ENCODE measurements at regions not wholly inside any gene's neighbourhood (a gene's known extent, or its start where the extent isn't known, plus 50 kb on each side); places are given as distances from the start of the nearest gene placed in this dataset.

- DNase-seq (ENCODE audit: low read depth) = no peak
These were observed 70.5 kb upstream of the WIPF1 start for GRCh38 chr2:174668075-174668474.

GRCh38 chr2:174667250-174667860 is 69.8 kb upstream of the WIPF1 start:
- no peak for DNase-seq (ENCODE audit: low read depth)

DNA sequence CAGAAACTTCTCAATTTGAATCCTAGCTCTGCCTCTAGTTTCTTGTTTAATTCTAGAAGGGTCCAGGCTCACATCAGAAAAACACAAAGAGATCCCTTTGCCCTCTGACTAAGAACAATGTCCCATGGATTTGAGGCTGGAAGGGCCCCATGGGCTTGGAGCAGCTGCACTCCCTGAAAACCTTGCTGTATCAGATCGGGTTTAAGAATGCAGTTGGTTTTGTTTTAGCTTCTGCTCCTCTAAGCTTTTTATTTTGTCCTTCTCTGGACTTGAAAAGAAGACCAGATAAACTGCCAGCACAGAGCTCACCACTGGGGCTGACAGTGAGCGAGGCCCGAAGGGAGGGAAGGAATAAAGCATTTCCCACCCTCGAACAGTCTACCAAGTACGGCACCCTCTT is 69.2 kb upstream of the WIPF1 start:
- no peak for DNase-seq (ENCODE audit: low read depth)

- DNase-seq (ENCODE audit: low read depth) = no peak
These were observed 68.7 kb upstream of the WIPF1 start for GRCh38 chr2:174666312-174666711.

DNA sequence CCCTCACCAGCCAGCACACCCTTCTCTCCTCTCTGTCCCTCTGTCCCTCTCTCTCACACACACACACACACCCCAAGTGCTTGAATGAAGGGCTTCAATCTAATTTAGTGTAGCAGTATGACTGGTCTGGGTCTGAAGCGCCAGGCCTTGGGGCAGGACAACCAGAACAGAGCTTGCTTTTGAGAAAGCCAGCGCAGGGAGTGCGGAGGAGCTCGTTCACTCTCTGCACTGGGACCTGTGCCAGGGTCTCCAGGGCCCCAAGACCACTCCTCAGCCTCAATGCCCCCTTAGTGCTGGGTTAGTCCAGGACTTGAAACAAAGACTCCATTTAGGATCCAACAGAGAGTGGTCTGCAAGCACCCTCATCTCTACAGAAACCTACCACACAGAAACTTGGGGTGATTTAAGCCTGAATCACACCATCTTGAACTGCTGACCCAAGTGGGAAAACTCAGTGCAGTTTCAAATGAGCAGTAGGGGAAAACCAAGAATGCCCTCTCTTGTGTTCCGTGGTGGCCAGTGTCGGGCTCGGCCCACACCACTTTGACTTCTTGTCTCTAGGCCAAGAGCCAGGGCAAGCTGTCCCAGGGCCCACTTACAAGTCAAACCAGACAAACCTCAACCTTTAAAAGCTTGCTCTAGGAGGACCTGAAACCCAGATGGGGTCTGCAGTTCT is 66.6 kb upstream of the WIPF1 start:
- no peak for DNase-seq (ENCODE audit: low read depth)

GRCh38 chr2:174663550-174663949 is 65.9 kb upstream of the WIPF1 start:
- DNase-seq (ENCODE audit: low read depth) = no peak

DNA sequence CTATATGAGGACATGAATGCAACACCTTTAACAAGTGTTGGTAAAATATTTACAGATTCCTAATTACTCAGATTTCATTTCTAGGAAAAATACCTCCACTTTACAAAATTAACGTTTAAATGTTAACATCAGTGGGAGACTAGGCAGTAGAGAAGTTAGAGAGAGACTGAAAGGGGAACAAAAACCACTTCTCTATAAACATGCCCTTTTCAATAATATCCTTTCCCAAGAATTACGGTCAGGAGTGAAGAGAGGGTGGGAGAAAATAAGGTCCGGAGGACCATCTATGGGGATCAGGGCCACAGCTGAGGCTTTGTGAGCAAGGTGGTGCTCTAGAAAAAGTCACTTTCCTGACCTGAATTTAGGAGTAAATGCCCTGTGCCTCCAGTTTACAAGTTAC is 65.3 kb upstream of the WIPF1 start:
- no peak for DNase-seq (ENCODE audit: low read depth)

DNA sequence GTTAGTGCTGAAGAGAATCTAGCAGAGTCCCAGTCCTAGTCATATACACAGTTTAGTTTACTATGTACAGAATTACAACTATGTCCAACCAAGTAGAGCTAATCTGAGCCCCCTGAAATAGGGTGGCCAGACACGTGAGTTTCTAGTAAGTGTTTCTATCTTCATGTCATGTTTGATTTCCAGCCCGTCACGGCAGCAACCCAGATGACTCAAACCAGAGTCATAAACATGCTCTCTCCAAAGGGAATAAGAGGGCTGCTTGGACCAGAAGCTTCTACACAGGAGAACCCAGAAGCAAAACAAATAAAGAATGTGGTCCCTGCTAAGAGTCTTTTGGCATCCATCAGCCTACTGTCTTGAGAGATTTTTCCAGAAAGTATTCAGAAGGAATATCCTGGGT is 64.9 kb upstream of the WIPF1 start:
- no peak for DNase-seq (ENCODE audit: low read depth)

DNA sequence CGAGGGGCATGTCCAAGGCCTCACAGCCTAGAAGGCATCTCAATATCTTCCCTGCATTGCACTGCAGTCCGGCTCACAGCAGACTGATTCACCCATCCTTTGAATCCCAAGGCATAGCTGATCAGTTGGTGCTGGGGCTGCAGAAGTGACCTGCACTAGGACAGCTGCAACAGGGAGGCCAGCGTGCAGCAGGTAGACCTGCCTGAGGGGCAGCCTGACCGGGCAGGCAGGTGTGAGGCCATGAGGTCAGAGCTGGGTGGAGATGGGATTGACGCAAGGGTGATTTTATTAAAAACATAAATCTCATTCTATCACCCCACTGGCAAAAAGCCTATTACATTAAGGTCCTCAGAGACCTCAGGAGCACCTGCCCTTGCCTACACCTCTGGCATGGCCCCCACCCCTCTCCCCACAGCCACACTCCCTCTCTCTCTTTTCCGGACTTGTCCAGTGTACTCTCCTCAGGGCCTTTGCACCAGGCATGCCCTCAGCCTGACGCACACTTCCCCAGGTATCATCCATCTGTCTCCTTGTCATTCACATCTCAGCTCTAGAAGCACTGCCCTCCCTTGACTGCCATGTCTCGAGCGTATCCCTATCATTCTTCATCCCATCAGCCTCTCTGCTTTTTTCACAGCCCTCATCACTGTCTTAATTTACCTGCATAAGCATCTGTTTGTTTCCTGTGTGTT is 63.5 kb upstream of the WIPF1 start:
- no peak for DNase-seq (ENCODE audit: low read depth)

DNA sequence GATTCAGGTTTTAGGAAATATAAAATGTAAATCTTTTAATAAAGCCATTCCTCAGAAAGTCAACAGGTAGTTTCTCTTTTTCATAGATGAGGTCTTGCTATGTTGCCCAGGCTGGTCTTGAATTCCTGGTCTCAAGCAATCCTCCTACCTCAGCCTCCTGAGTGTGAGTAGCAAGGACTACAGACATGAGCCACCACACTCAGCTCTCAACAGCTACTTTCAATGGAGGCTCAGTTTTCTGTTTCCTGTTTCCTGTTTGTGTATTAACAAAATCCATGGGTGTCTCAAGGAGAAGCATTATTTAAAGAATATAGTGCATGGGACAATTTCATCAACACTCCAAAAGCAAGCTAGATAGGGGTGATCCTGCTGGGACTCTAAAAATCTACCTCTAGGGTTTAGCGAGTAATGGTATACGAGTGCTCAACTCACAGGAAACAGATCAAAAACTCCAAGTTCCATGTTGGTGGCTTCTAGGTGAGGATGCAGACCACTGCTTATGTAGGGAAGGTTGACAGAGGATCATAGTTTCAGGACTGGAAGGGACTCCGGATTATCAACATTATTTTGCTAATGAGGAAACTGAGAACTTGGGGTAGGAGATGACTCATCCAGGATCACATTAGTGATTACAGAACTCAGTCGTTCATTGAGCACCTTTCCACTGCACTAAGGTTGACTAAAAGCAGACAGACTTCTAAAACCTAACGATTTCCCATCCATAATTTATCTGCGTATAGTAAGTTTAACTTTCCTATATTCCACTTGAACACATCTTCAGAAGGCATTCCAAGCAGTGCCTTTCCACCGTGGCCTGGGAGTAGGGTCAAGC is 61.7 kb upstream of the WIPF1 start:
- no peak for DNase-seq (ENCODE audit: low read depth)

GRCh38 chr2:174656676-174657176 is 59.1 kb upstream of the WIPF1 start:
- no peak for DNase-seq (ENCODE audit: low read depth)

DNA sequence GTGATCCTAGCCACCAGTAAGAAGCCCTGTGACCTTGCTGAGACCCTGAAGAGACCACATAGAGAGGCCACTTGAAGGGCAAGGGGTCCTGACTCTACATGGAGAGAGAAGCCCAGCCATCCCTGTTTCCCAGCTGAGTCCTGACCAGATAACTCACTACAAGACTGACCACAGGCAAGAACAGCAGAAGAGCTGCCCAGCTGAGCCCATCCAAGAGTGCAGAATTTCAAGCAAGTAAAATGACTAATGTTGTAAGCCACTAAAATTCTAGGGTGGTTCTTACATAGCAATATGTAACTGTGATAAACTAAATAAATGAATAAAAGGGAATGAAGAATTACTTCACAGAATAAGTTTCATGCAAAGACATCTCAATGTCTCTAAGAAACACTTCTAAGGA is 58.4 kb upstream of the WIPF1 start:
- no peak for DNase-seq (ENCODE audit: low read depth)

DNA sequence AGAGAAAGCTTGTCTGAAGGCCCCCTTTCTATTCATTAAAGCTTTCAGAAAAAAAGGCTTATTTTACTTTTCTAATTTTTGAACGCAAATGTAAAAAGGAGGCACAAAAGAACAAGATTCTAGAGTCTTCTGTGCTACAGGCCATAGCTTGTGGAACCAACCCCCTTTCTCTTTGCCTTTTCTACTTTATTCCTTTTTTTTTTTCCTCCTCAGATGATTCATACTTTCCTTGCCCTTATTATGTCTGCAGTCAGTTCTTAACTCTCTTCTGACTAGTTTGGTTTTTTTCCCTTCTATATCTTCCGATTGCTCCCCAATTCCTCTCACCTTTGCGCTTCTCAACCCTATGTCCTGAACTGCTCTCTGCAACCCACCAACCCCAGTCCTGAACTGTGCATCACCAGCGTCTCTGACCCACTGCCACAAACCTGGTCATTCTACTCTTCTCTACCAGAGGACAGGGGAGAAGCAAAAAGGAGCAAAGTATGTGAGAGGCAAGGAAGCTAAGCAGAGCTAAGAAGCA is 56.9 kb upstream of the WIPF1 start:
- DNase-seq (ENCODE audit: low read depth) = no peak

DNA sequence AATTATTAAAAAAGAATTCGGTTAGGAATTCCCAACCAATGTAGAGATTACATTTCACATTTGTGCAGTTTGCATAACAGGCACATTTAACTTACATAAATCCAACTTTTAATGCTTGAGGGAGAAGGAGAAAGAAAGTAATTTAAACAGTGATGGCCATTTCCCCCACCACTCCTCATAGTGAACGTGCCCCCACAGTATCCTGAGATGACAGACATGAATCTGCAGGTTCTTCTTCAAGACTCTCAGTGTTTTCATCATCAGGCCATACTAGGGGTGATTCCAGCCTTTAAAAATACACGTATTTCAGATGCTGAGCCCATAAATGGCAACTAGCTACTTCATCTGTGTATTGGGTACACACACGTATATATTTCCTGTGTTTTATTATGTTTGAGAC is 51.3 kb upstream of the WIPF1 start:
- no peak for DNase-seq (ENCODE audit: low read depth)
